ENCODE measurements at regions not wholly inside any gene's neighbourhood (a gene's known extent, or its start where the extent isn't known, plus 50 kb on each side); places are given as distances from the start of the nearest gene placed in this dataset.

- H3K27ac ChIP-seq, result no peak overlapping the region
- no peaks in the 10 kb centered on the region for H3K36me3 ChIP-seq
- intact Hi-C loops (cut with DNase I), result no loop called here
- H3K27me3 ChIP-seq, result no peaks in the 10 kb centered on the region
- peaks cover 0 to 11% (median 0%) of the 10 kb centered on the region in 4 donors for H3K4me1 ChIP-seq
- H3K4me3 ChIP-seq, result no peak overlapping the region
- TF ChIP-seq CTCF (IDR thresholded peaks at IDR 0.05) (no peak), EP300 (IDR thresholded peaks at IDR 0.05) (no peak), POLR2AphosphoS5 (IDR thresholded peaks at IDR 0.05) (no peak), POLR2A (IDR thresholded peaks at IDR 0.05) (no peak)
- DNase-seq, result no peak
- peaks cover 0 to 8% (median 4%) of the 10 kb centered on the region in 4 donors for H3K9me3 ChIP-seq
- 74 to 85% methylated on average over 4 of the region's 4 CpGs for WGBS, 2 donors
Measured at GRCh38 chr7:131250331-131250730, 77.3 kb upstream of the MKLN1 start.

- DNase-seq, result no peak
- no peak for TF ChIP-seq CTCF (IDR thresholded peaks at IDR 0.05)
- no peak for TF ChIP-seq POLR2A (IDR thresholded peaks at IDR 0.05)
- TF ChIP-seq POLR2AphosphoS5 (IDR thresholded peaks at IDR 0.05), result no peak
- Histone ChIP-seq H3K27me3 (no peaks in the 10 kb centered on the region), H3K9me3 (peaks cover 0 to 11% (median 6%) of the 10 kb centered on the region in 4 donors), H3K36me3 (no peaks in the 10 kb centered on the region), H3K27ac (no peak overlapping the region), H3K4me1 (peaks cover 0 to 11% (median 0%) of the 10 kb centered on the region in 4 donors), H3K4me3 (no peak overlapping the region)
- intact Hi-C loops (cut with DNase I), result no loop called here
- WGBS, 2 donors, result 94 to 95% methylated on average over 2 of the region's 2 CpGs
Measured at GRCh38 chr7:131251371-131251770, 76.3 kb upstream of the MKLN1 start.

DNA sequence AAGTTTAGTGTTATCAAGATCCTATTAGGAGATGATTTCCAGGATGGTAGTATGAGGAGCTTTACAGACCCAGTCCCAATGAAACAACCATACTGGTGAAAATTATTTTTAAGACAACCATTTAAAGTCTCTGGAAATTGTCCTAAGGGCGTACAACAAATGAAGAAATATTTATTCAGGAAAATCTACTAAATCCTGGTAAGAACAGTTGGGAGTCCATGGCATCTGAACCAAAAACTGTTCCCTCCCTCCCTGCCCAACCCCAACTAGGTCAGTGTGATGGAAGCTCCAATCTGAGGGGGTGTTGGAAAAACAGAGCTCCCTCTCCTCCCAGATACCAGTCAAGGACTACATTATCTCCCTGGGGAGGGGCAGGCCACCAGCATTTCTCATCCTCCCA lies 74.7 kb upstream of the MKLN1 start:
- peaks cover 0 to 11% (median 0%) of the 10 kb centered on the region in 4 donors for H3K4me1 ChIP-seq
- H3K4me3 ChIP-seq, result no peak overlapping the region
- H3K27me3 ChIP-seq, result no peaks in the 10 kb centered on the region
- H3K27ac ChIP-seq, result no peak overlapping the region
- peaks cover 0 to 11% (median 6%) of the 10 kb centered on the region in 4 donors for H3K9me3 ChIP-seq
- DNase-seq, result no peak
- no peaks in the 10 kb centered on the region for H3K36me3 ChIP-seq
- TF ChIP-seq EP300 (IDR thresholded peaks at IDR 0.05), result no peak
- no peak for TF ChIP-seq POLR2A (IDR thresholded peaks at IDR 0.05)
- no peak for TF ChIP-seq POLR2AphosphoS5 (IDR thresholded peaks at IDR 0.05)
- no peak for TF ChIP-seq CTCF (IDR thresholded peaks at IDR 0.05)
- intact Hi-C loops (cut with DNase I), result no loop called here
- 85 to 94% methylated on average over 1 of the region's 1 CpG for WGBS, 2 donors

- peaks cover 0 to 11% (median 6%) of the 10 kb centered on the region in 4 donors for H3K9me3 ChIP-seq
- WGBS, 2 donors, result 73 to 77% methylated on average over 2 of the region's 2 CpGs
- H3K4me1 ChIP-seq, result peaks cover 0 to 5% (median 0%) of the 10 kb centered on the region in 4 donors
- H3K27ac ChIP-seq, result no peak overlapping the region
- TF ChIP-seq EP300 (IDR thresholded peaks at IDR 0.05) (no peak), POLR2A (IDR thresholded peaks at IDR 0.05) (no peak), CTCF (IDR thresholded peaks at IDR 0.05) (no peak), POLR2AphosphoS5 (IDR thresholded peaks at IDR 0.05) (no peak)
- no peaks in the 10 kb centered on the region for H3K27me3 ChIP-seq
- H3K36me3 ChIP-seq, result no peaks in the 10 kb centered on the region
- H3K4me3 ChIP-seq, result no peak overlapping the region
- intact Hi-C loops (cut with DNase I), result no loop called here
- no peak for DNase-seq
Measured at GRCh38 chr7:131254211-131254610, 73.5 kb upstream of the MKLN1 start.

- Histone ChIP-seq H3K4me3 (no peak overlapping the region), H3K36me3 (no peaks in the 10 kb centered on the region), H3K27me3 (no peaks in the 10 kb centered on the region), H3K27ac (no peak overlapping the region), H3K4me1 (no peaks in the 10 kb centered on the region), H3K9me3 (peaks cover 0 to 11% (median 6%) of the 10 kb centered on the region in 4 donors)
- TF ChIP-seq POLR2AphosphoS5 (IDR thresholded peaks at IDR 0.05) (no peak), CTCF (IDR thresholded peaks at IDR 0.05) (no peak), EP300 (IDR thresholded peaks at IDR 0.05) (no peak), POLR2A (IDR thresholded peaks at IDR 0.05) (no peak)
- DNase-seq, result no peak
- 95 to 98% methylated on average over 1 of the region's 1 CpG for WGBS, 2 donors
- intact Hi-C loops (cut with DNase I), result no loop called here
Measured at GRCh38 chr7:131255242-131255641, 72.4 kb upstream of the MKLN1 start.

Data from sigmoid colon (tissue), 6 donors.